Activated CD8-positive, alpha-beta memory T cell treated with anti-CD3 and anti-CD28 coated beads, Interleukin-2, amount 10 ng/mL, durations not matched to agents 7 days and 5 days (primary cell): ENCODE measurements at regions not wholly inside any gene's neighbourhood (a gene's known extent, or its start where the extent isn't known, plus 50 kb on each side); places are given as distances from the start of the nearest gene placed in this dataset.
"Not testable (repeated sequence)": the region's sequence is repeated elsewhere in the genome, so short reads cannot be mapped to it uniquely, and the experiment has no call there.

Source experiments
- ATAC-seq: fragments of 150-1000 bp; cut with Tn5 transposase; one replicate; pipeline ENCODE4 v1.10.0; 2021; ENCODE audit warnings: moderate library complexity
- CTCF ChIA-PET: fragments of 350-600 bp; sonication (Branson Sonifier 250); formaldehyde crosslinking; loops from one replicate; lab custom pipeline; 2021; ENCODE audit warnings: antibody characterized with exemption; lab: Charles Lee
- DNase-seq: peaks from one replicate; pipeline ENCODE4 v3.0.0-alpha.2; 2020
- H3K27ac Mint-ChIP-seq: one replicate; pipeline ENCODE4 v1.8.0; 2021; ENCODE audit warnings: mild to moderate bottlenecking, mixed read lengths
- H3K27me3 Mint-ChIP-seq: one replicate; pipeline ENCODE4 v1.8.0; 2021; ENCODE audit warnings: mixed read lengths
- H3K36me3 Mint-ChIP-seq: one replicate; pipeline ENCODE4 v1.8.0; 2021; ENCODE audit warnings: mild to moderate bottlenecking, mixed read lengths
- H3K4me1 Mint-ChIP-seq: one replicate; pipeline ENCODE4 v1.8.0; 2021; ENCODE audit warnings: mixed read lengths
- H3K4me3 Mint-ChIP-seq: one replicate; pipeline ENCODE4 v1.8.0; 2021; ENCODE audit warnings: mild to moderate bottlenecking, moderate library complexity, mixed read lengths
- H3K9me3 Mint-ChIP-seq: one replicate; pipeline ENCODE4 v1.8.0; 2022; ENCODE audit warnings: low read depth, mixed read lengths

- CTCF ChIA-PET: no interaction called here
- H3K36me3 Mint-ChIP-seq: no peaks in the 10 kb centered on the region
- DNase-seq: no peak
- no peak for ATAC-seq
- H3K4me3 Mint-ChIP-seq: no peak overlapping the region
- no peaks in the 10 kb centered on the region for H3K4me1 Mint-ChIP-seq
- no peak overlapping the region for H3K27ac Mint-ChIP-seq
- no peaks in the 10 kb centered on the region for H3K9me3 Mint-ChIP-seq
- peaks cover 8% of the 10 kb centered on the region for H3K27me3 Mint-ChIP-seq
Observed at GRCh38 chr6:169005166-169005565, 248.5 kb downstream of the THBS2 start.

GRCh38 chr6:169000022-169000421 lies 253.6 kb downstream of the THBS2 start:
- H3K9me3 Mint-ChIP-seq: no peaks in the 10 kb centered on the region
- H3K36me3 Mint-ChIP-seq: no peaks in the 10 kb centered on the region
- no peaks in the 10 kb centered on the region for H3K4me1 Mint-ChIP-seq
- H3K27ac Mint-ChIP-seq: no peak overlapping the region
- CTCF ChIA-PET: no interaction called here
- H3K4me3 Mint-ChIP-seq: no peak overlapping the region
- ATAC-seq (no peak), DNase-seq (no peak)
- peaks cover 6% of the 10 kb centered on the region for H3K27me3 Mint-ChIP-seq

DNA sequence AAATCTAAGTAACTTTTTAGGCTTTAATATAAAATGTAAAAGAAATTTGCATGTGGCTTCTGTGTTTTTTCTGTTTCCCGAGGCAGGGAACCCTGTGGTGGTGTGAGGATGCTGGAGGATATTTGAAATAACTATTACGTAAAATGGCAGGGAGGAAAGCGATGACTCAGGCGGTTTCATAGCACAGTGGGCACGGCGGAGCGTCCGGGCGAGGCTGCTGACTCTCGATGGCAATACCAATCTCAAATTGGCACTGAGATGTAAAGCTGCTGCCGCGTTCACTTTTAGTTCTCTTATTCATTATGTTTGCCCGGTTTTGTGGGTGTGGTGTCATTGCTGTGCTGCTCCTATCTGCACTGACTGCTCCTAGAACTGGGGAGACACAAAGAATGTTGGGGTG lies 254.3 kb downstream of the THBS2 start:
- no peak overlapping the region for H3K27ac Mint-ChIP-seq
- CTCF ChIA-PET: no interaction called here
- H3K4me1 Mint-ChIP-seq: no peaks in the 10 kb centered on the region
- no peak for ATAC-seq
- no peak for DNase-seq
- no peaks in the 10 kb centered on the region for H3K36me3 Mint-ChIP-seq
- no peak overlapping the region for H3K4me3 Mint-ChIP-seq
- H3K27me3 Mint-ChIP-seq: peaks cover 6% of the 10 kb centered on the region
- H3K9me3 Mint-ChIP-seq: no peaks in the 10 kb centered on the region

- H3K27me3 Mint-ChIP-seq: no peaks in the 10 kb centered on the region
- CTCF ChIA-PET: no interaction called here
- no peaks in the 10 kb centered on the region for H3K4me1 Mint-ChIP-seq
- H3K4me3 Mint-ChIP-seq: no peak overlapping the region
- no peak overlapping the region for H3K27ac Mint-ChIP-seq
- no peaks in the 10 kb centered on the region for H3K36me3 Mint-ChIP-seq
- H3K9me3 Mint-ChIP-seq: no peaks in the 10 kb centered on the region
- DNase-seq: no peak
- no peak for ATAC-seq
Observed at GRCh38 chr6:168996356-168996625, 257.4 kb downstream of the THBS2 start.

DNA sequence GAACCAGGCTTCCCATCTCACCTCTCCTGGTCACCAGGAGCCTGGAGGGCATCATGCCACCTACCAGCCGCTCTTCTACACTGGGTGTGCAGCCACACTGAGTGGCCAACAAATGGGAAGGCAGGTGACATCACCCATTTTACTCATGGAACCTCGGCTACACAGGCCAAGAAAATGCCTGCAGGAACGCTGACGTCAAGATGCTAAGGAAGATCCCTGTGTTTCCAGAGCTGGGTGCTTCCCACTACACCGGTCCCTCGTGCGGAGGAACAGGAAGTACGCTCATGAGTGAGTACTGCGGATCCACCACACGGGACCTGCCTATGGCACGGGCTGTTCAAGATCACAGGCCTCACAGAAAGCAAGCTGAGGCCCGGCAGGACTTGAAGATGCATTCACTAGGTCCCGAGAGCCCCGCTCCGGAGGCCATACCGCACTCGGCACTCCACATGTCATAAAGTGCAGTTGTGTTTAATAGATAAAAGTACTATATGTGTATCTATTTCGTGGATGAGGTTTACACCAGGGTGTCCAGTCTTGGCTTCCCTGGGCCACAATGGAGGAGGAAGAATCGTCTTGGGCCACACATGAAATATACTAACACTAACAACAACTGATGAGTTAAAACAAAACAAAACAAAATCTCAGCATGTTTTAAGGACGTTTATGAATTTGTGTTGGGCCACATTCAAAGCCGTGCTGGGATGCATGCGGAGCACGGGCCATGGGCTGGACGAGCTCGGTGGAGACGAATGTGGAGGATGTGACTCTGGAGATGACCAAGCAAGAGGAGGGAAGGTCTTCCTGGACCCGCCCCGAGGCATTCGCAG lies 257.9 kb downstream of the THBS2 start:
- no peak for ATAC-seq
- H3K27ac Mint-ChIP-seq: no peak overlapping the region
- DNase-seq: no peak
- no peak overlapping the region for H3K4me3 Mint-ChIP-seq
- H3K4me1 Mint-ChIP-seq: no peaks in the 10 kb centered on the region
- H3K36me3 Mint-ChIP-seq: no peaks in the 10 kb centered on the region
- no peaks in the 10 kb centered on the region for H3K27me3 Mint-ChIP-seq
- CTCF ChIA-PET: no interaction called here
- H3K9me3 Mint-ChIP-seq: no peaks in the 10 kb centered on the region

GRCh38 chr6:168994956-168995355 lies 258.7 kb downstream of the THBS2 start:
- ATAC-seq (no peak), DNase-seq (no peak)
- H3K4me3 Mint-ChIP-seq: no peak overlapping the region
- no peaks in the 10 kb centered on the region for H3K27me3 Mint-ChIP-seq
- H3K4me1 Mint-ChIP-seq: no peaks in the 10 kb centered on the region
- H3K27ac Mint-ChIP-seq: no peak overlapping the region
- CTCF ChIA-PET: no interaction called here
- H3K9me3 Mint-ChIP-seq: no peaks in the 10 kb centered on the region
- H3K36me3 Mint-ChIP-seq: no peaks in the 10 kb centered on the region

DNA sequence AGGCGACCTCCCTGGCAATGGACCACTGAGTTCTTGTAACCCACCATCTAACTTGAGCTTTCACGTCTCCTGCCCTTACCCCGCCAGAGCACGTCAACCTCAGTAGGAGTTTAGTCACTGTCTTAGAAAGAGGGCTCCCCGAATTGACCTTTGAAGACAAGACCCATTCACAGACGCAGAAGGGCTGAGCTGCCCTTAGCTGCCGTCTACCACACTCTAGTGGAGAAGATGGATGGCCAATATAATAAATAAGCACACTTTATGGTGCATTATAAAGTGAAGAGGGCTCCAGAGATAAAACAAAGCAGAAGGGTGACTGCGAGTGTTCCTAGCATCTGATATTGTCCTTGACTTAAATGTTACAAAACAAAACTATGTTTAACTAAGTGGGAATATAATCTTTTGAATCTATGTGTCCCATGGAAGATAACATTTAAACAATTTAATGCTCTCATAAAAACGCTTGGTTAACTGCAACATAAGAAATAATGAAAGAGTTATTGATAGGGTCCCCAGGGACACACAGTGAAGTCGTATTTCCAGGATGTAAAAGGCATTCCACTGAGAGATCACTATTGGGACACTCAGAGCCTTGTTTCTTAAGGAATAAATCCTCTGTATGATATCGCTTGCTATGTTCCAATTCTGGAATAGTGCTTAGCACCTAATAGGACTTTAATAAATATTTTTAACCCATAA lies 261.1 kb downstream of the THBS2 start:
- H3K4me1 Mint-ChIP-seq: no peaks in the 10 kb centered on the region
- DNase-seq (no peak), ATAC-seq (no peak)
- H3K4me3 Mint-ChIP-seq: no peak overlapping the region
- H3K9me3 Mint-ChIP-seq: no peaks in the 10 kb centered on the region
- no peak overlapping the region for H3K27ac Mint-ChIP-seq
- CTCF ChIA-PET: no interaction called here
- no peaks in the 10 kb centered on the region for H3K27me3 Mint-ChIP-seq
- H3K36me3 Mint-ChIP-seq: no peaks in the 10 kb centered on the region

- CTCF ChIA-PET, ATAC-seq, H3K9me3 Mint-ChIP-seq, H3K27me3 Mint-ChIP-seq, H3K4me3 Mint-ChIP-seq, H3K36me3 Mint-ChIP-seq, H3K4me1 Mint-ChIP-seq, H3K27ac Mint-ChIP-seq, DNase-seq: not testable (repeated sequence)
Observed at GRCh38 chr6:168991695-168992094, 262.0 kb downstream of the THBS2 start.

DNA sequence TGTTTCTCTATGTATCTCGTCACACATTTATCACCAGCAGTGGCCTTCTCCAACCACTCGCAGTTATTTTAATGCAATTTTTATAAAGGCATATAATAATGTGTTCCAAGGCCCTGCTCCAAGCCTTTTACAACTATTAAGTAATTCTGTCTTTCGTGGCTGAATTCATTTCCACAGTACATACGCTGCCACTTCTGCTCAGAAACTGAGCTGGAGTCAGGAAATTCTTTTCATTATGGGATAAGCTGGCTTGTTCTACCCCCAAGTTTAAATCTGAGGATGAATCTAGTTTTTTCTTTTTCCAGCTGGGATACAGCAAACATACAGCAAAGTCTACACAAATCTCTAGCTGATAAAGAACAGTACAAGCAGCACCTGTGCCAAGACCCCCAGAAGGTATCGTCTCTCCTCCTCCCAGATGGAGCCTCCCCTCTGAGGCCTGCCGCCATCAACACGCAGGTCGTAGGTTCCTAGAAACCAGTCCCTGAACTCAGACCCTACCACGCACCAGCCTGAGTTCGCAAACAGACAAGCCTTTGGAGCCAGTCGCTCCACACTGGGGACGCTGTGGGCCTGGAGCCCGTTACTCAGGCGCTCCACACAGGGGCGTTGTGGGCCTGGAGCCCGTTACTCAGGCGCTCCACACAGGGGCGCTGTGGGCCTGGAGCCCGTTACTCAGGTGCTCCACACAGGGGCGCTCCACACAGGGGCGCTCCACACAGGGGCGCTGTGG lies 263.5 kb downstream of the THBS2 start:
- Mint-ChIP-seq H3K4me1 (no peaks in the 10 kb centered on the region), H3K36me3 (no peaks in the 10 kb centered on the region)
- CTCF ChIA-PET: no interaction called here

DNA sequence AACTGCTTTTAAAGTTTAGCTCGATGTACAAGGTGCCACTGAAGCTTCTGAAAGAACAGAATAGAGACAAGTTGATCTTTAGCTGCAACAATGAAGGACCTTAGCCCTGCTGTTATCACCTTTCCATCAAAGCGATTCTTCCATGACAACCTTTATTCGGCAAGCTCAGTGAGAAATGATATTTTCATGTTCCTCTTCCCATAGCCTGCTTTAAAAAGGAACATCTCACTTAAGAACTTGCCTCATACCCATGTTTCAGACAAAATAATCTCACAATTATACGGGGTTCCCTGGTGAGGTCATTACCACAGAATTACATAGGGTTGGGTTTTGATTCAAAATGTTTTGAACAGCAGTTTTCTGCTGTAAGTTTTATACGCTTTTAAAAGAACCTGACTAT lies 264.2 kb downstream of the THBS2 start:
- ATAC-seq (no peak), DNase-seq (no peak)
- Mint-ChIP-seq H3K36me3 (no peaks in the 10 kb centered on the region), H3K9me3 (no peaks in the 10 kb centered on the region), H3K4me1 (no peaks in the 10 kb centered on the region), H3K27me3 (no peaks in the 10 kb centered on the region), H3K27ac (no peak overlapping the region), H3K4me3 (no peak overlapping the region)
- CTCF ChIA-PET: no interaction called here

More for the DNA sequence above, 263.5 kb downstream of the THBS2 start:
- no peaks in the 10 kb centered on the region for H3K27me3 Mint-ChIP-seq
- no peak overlapping the region for H3K4me3 Mint-ChIP-seq
- no peak for DNase-seq
- ATAC-seq: no peak
- H3K27ac Mint-ChIP-seq: no peak overlapping the region
- H3K9me3 Mint-ChIP-seq: no peaks in the 10 kb centered on the region

DNA sequence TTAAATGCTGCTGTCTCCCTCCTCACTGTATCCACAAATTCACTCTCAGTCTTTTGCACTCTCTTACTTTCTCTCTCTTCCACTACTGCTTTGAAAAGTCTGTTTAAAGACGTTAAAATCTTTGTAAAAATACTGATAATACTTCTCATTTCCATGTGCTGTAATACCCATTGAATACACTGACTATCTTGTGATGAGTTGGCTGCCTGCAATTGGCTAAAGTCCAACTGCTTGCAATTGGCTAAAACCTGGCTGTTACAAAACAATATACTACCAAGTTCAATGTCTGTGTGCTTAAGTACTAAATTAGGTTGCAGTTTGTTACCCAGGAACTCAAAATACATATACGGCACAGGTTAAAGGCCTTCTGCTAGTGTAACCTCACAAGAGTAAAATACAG lies 264.8 kb downstream of the THBS2 start:
- Mint-ChIP-seq H3K36me3 (no peaks in the 10 kb centered on the region), H3K27me3 (no peaks in the 10 kb centered on the region), H3K27ac (no peak overlapping the region), H3K4me3 (no peak overlapping the region), H3K4me1 (no peaks in the 10 kb centered on the region), H3K9me3 (no peaks in the 10 kb centered on the region)
- DNase-seq (no peak), ATAC-seq (no peak)
- CTCF ChIA-PET: no interaction called here

DNA sequence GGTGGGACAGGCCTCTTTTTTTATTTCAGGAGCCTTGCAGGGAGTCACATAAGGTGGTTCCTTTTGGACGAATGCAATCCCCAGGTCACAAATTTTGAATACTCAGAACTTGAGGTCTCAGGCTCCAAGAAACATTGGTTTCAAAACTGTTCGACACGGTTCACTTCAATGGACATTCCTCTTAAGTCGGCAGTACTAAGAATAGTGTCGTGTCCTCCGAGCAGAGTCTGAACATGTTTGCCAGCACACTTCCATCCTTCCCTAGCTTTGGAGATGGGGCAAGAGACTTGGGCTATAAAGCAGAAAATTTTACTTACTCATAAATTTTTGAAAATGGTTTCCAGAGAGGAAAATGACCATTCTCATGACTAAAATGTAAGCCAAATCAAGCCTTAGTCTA lies 265.4 kb downstream of the THBS2 start:
- Mint-ChIP-seq H3K27me3 (no peaks in the 10 kb centered on the region), H3K9me3 (no peaks in the 10 kb centered on the region), H3K4me3 (no peak overlapping the region), H3K36me3 (no peaks in the 10 kb centered on the region), H3K27ac (no peak overlapping the region), H3K4me1 (no peaks in the 10 kb centered on the region)
- DNase-seq: no peak
- CTCF ChIA-PET: no interaction called here
- no peak for ATAC-seq

- Mint-ChIP-seq H3K4me3 (no peak overlapping the region), H3K36me3 (no peaks in the 10 kb centered on the region), H3K27me3 (peaks cover 2% of the 10 kb centered on the region), H3K4me1 (no peaks in the 10 kb centered on the region), H3K27ac (no peak overlapping the region), H3K9me3 (no peaks in the 10 kb centered on the region)
- DNase-seq (no peak), ATAC-seq (no peak)
- CTCF ChIA-PET: no interaction called here
Observed at GRCh38 chr6:168985705-168986104, 267.9 kb downstream of the THBS2 start.

GRCh38 chr6:168983925-168984324 lies 269.7 kb downstream of the THBS2 start:
- no peak overlapping the region for H3K27ac Mint-ChIP-seq
- CTCF ChIA-PET: no interaction called here
- H3K27me3 Mint-ChIP-seq: peaks cover 2% of the 10 kb centered on the region
- no peaks in the 10 kb centered on the region for H3K4me1 Mint-ChIP-seq
- H3K4me3 Mint-ChIP-seq: no peak overlapping the region
- no peaks in the 10 kb centered on the region for H3K36me3 Mint-ChIP-seq
- no peak for DNase-seq
- no peak for ATAC-seq
- H3K9me3 Mint-ChIP-seq: no peaks in the 10 kb centered on the region
